Pancreas (tissue), 10 donors: ENCODE measurements at regions not wholly inside any gene's neighbourhood (a gene's known extent, or its start where the extent isn't known, plus 50 kb on each side); places are given as distances from the start of the nearest gene placed in this dataset.

Experiments used
- ATAC-seq, 4 donors: fragments of 200-7000 bp; cut with Tn5 transposase; one replicate each; pipeline versions ENCODE4 v1.8.0 to v1.9.1; 2020; ENCODE audit warnings: mild to moderate bottlenecking in 4 of 4, moderate library complexity in 4 of 4
- DNase-seq, 6 donors: peaks; one replicate each; pipeline ENCODE4 v3.0.0-alpha.2; 2020
- FAIRE-seq: peaks from 2 replicates; lab custom pipeline; 2012; peaks lifted over from hg19 to GRCh38; lab: Jason Lieb, UNC
- H3K27ac ChIP-seq, 4 donors: fragments of 200-600 bp; sonication (generic); 1 replicate in 3 of 4; 2 replicates in 1 of 4; pipeline versions ENCODE4 v1.5.0 to v1.8.0; 2020
- H3K27me3 ChIP-seq, 4 donors: fragments of 200-600 bp; one replicate each; pipeline ENCODE4 v1.8.0; 2021
- H3K36me3 ChIP-seq, 3 donors: fragments of 200-600 bp; sonication (generic) in 1 of 3; one replicate each; pipeline versions ENCODE4 v1.5.0 to v1.8.0; 2020 to 2021
- H3K4me1 ChIP-seq, 3 donors: fragments of 200-600 bp; one replicate each; pipeline ENCODE4 v1.8.0; 2021
- H3K4me3 ChIP-seq, 4 donors: fragments of 200-600 bp; sonication (generic) in 2 of 4; one replicate each; pipeline versions ENCODE4 v1.5.0 to v1.8.0; 2020 to 2021
- H3K9me3 ChIP-seq, 4 donors: fragments of 200-600 bp; one replicate each; pipeline ENCODE4 v1.8.0; 2021
- CTCF ChIP-seq, 4 donors: fragments of 200-600 bp; sonication (generic) in 3 of 4; IDR thresholded peaks; one replicate each; pipeline versions ENCODE4 v1.5.0 to v1.8.0; 2021; ENCODE audit warnings: antibody characterized with exemption in 4 of 4
- WGBS, 2 donors: extraction: QIAGEN DNeasy Blood & Tissue Kit; methylation state at CpG; one replicate each; pipeline ENCODE4 v1.1.7; 2013; 5-methylcytosine and 5-hydroxymethylcytosine counted together
- intact Hi-C, 3 donors: fragments of 100-400 bp; cut with DNase I; formaldehyde crosslinking; loops; one replicate each; pipeline versions ENCODE4 v1.11.1 to v1.14.2; 2022
- donor health status: healthy with polysubstance abuse.
- donor health status: DM: no; HTN: no; CAD: no; lungs with moderate emphysema.
- donor health status: DM: no; HTN: no; CAD: no.
- donor health status: control.
- donor health status: control.
- donor health status: Bipolar disorder and iron deficiency.
- donor health status: DM: yes; HTN: yes; CAD: no.
- donor health status: DM: no; HTN: no; CAD: no.
- donor health status: DM: no; HTN: no; CAD: no.
- donor health status: DM: yes; HTN: yes; CAD: no.

DNA sequence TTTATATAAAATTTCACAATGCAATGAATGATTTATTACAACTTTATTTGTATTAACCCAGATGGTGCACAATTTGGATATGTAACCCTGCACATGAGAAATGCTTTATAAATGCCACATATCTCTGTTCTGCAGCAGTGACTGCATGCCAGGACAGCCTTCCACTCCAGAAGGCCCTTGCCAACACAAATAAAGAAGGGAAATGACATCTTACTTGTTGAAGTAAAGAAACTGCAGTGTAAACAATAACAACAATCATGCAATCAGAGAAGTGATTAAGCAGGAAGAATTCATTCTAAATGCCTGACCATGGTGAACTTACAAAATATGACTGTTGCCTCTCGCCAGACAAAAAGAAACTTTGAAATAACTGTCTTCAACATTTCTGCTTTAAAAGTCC lies 129.9 kb upstream of the CHST9 start:
- Histone ChIP-seq H3K4me3 (no peak overlapping the region), H3K27me3 (peaks cover 0 to 3% (median 0%) of the 10 kb centered on the region in 4 donors), H3K4me1 (no peaks in the 10 kb centered on the region), H3K36me3 (no peaks in the 10 kb centered on the region), H3K9me3 (peaks cover 0 to 3% (median 0%) of the 10 kb centered on the region in 4 donors), H3K27ac (no peak overlapping the region)
- ATAC-seq (no peak), FAIRE-seq (no peak), DNase-seq (no peak)
- WGBS, 2 donors: 63 to 66% methylated on average over 1 of the region's 1 CpG
- intact Hi-C loops: no loop called here
- TF ChIP-seq CTCF (IDR thresholded peaks at IDR 0.05): no peak

DNA sequence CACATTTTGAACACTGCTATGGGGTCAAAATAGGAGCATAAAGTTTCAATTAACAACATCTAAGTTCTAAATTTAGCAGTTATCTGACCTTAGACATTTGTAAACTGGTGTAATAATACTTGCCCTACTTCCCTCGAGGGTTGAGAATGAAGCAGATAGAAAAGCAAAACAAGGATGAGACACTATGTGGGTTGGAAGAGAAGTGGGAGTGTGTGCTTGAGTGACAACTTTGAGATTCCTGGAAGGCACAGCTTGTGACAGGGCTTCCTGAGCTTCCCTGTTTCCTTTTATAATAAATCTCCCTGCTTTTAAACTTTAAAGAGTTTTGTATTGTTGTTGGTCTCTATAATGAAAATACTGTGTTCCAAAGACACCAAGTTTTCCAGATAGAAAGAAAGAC lies 128.6 kb upstream of the CHST9 start:
- H3K4me3 ChIP-seq: no peak overlapping the region
- FAIRE-seq (no peak), ATAC-seq (no peak), DNase-seq (no peak)
- no peak for TF ChIP-seq CTCF (IDR thresholded peaks at IDR 0.05)
- peaks cover 0 to 3% (median 0%) of the 10 kb centered on the region in 4 donors for H3K9me3 ChIP-seq
- H3K36me3 ChIP-seq: no peaks in the 10 kb centered on the region
- no peak overlapping the region for H3K27ac ChIP-seq
- H3K27me3 ChIP-seq: no peaks in the 10 kb centered on the region
- no peaks in the 10 kb centered on the region for H3K4me1 ChIP-seq
- WGBS, 2 donors: 29 to 34% methylated on average over 1 of the region's 1 CpG
- intact Hi-C loops: no loop called here

DNA sequence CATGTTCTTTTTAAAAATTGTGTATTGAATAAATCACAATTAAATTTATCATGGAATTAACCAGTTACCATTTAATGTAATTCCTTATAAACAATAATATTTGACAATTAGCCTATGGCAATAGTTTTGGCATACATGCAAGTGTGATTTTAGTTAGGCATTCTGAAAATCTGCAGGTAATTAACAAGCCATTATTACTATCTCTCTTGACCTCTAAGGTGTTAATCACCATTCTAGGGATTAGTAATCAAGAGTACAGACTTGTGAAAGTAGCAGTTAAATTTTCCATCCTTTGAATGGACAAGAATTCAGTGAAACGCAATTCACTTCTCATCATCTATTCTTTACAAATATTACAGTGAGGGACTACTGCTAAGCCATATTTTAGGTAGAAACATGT lies 127.7 kb upstream of the CHST9 start:
- DNase-seq (no peak), ATAC-seq (no peak), FAIRE-seq (no peak)
- 60 to 70% methylated on average over 1 of the region's 1 CpG for WGBS, 2 donors
- H3K36me3 ChIP-seq: no peaks in the 10 kb centered on the region
- intact Hi-C loops: no loop called here
- no peaks in the 10 kb centered on the region for H3K27me3 ChIP-seq
- H3K4me3 ChIP-seq: no peak overlapping the region
- H3K27ac ChIP-seq: no peak overlapping the region
- no peaks in the 10 kb centered on the region for H3K4me1 ChIP-seq
- H3K9me3 ChIP-seq: peaks cover 0 to 3% (median 0%) of the 10 kb centered on the region in 4 donors
- TF ChIP-seq CTCF (IDR thresholded peaks at IDR 0.05): no peak

DNA sequence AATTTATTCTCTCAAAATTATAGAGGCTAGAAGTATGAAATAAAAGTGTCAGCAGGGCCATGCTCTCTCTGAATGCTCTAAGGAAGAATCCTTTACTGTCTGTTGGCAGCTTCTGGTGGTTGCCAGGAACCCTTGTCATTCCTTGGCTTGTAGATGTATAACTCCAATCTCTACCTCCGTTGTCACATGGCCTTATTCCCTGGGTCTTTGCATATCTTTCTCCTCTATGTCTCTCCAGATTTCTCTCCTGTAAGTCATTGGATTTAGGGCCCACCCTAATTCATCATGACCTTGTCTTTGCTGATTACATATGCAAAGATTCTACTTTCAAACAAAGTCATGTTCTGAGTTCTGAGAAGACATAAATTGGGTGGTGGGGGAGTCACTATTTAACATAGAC lies 127.0 kb upstream of the CHST9 start:
- H3K4me1 ChIP-seq: no peaks in the 10 kb centered on the region
- H3K36me3 ChIP-seq: no peaks in the 10 kb centered on the region
- H3K27me3 ChIP-seq: no peaks in the 10 kb centered on the region
- FAIRE-seq: no peak
- WGBS, 2 donors: 31 to 57% methylated on average over 1 of the region's 1 CpG
- intact Hi-C loops: no loop called here
- no peak for TF ChIP-seq CTCF (IDR thresholded peaks at IDR 0.05)
- no peak for ATAC-seq
- no peak overlapping the region for H3K4me3 ChIP-seq
- no peak overlapping the region for H3K27ac ChIP-seq
- peaks cover 0 to 3% (median 0%) of the 10 kb centered on the region in 4 donors for H3K9me3 ChIP-seq
- no peak for DNase-seq

DNA sequence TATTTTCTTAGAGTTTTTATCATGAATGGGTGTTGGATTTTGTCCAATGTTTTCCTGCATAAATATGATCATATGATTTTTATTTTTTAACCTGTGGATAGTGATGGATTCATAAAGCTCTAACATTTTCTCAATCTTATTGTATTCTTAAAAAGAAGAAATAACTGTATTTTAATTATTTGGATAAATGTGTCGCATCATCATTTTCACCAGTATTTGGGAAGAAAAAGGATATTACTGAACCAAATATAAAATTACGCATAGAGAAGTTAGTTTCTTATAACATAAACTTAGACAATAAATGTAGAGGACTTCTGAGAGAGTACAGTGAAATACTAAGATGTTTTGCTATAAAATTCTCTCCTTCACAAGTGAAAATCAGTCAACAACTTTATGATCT lies 126.0 kb upstream of the CHST9 start:
- Histone ChIP-seq H3K27me3 (no peaks in the 10 kb centered on the region), H3K4me3 (no peak overlapping the region), H3K4me1 (no peaks in the 10 kb centered on the region), H3K27ac (no peak overlapping the region), H3K36me3 (no peaks in the 10 kb centered on the region), H3K9me3 (peaks cover 0 to 3% (median 0%) of the 10 kb centered on the region in 4 donors)
- ATAC-seq (no peak), DNase-seq (no peak), FAIRE-seq (no peak)
- 87 to 96% methylated on average over 2 of the region's 2 CpGs for WGBS, 2 donors
- no peak for TF ChIP-seq CTCF (IDR thresholded peaks at IDR 0.05)
- intact Hi-C loops: no loop called here
